HEK293T (cell line): ENCODE measurements at regions not wholly inside any gene's neighbourhood (a gene's known extent, or its start where the extent isn't known, plus 50 kb on each side); places are given as distances from the start of the nearest gene placed in this dataset.

Source experiments
- CTCF ChIA-PET: fragments of 350-600 bp; formaldehyde crosslinking; extraction: SDS; loops from one replicate; lab custom pipeline; 2021; ENCODE audit warnings: antibody characterized with exemption, inconsistent platforms; lab: Yijun Ruan, JAX
- POLR2A ChIA-PET: fragments of 350-600 bp; formaldehyde crosslinking; extraction: SDS; loops from one replicate; lab custom pipeline; 2020; ENCODE audit warnings: antibody characterized with exemption, inconsistent platforms; lab: Yijun Ruan, JAX
- DNase-seq: peaks from one replicate; pipeline ENCODE4 v3.0.0; 2012; ENCODE audit warnings: mixed read lengths; ENCODE audit errors: extremely low spot score
- ARNT ChIP-seq: fragments of 450-650 bp; IDR thresholded peaks from 2 replicates; pipeline ENCODE4 v1.6.1; 2017; ENCODE audit warnings: mild to moderate bottlenecking
- BHLHE40 ChIP-seq: fragments of 450-650 bp; IDR thresholded peaks from 2 replicates; pipeline ENCODE4 v1.6.1; 2016; ENCODE audit warnings: mild to moderate bottlenecking, moderate library complexity, borderline replicate concordance
- CTBP1 ChIP-seq: fragments of 450-650 bp; IDR thresholded peaks from 2 replicates; pipeline ENCODE4 v1.6.1; 2016; ENCODE audit warnings: borderline replicate concordance
- ELF4 ChIP-seq: fragments of 450-650 bp; IDR thresholded peaks from 2 replicates; pipeline ENCODE4 v1.6.1; 2017; ENCODE audit warnings: antibody characterized with exemption
- FOXA1 ChIP-seq: fragments of 450-650 bp; IDR thresholded peaks from 2 replicates; pipeline ENCODE4 v1.6.1; 2016; ENCODE audit warnings: mild to moderate bottlenecking
- FOXK2 ChIP-seq: fragments of 450-650 bp; IDR thresholded peaks from 2 replicates; pipeline ENCODE4 v1.6.1; 2016; ENCODE audit warnings: mild to moderate bottlenecking
- FOXM1 ChIP-seq: fragments of 450-650 bp; IDR thresholded peaks from 2 replicates; pipeline ENCODE4 v1.6.1; 2017; ENCODE audit warnings: mild to moderate bottlenecking, borderline replicate concordance
- HDGF ChIP-seq: fragments of 450-650 bp; IDR thresholded peaks from 2 replicates; pipeline ENCODE4 v1.6.1; 2017; ENCODE audit warnings: antibody characterized with exemption, borderline replicate concordance
- L3MBTL2 ChIP-seq: fragments of 450-650 bp; conservative IDR thresholded peaks from 2 replicates; pipeline ENCODE4 v1.6.1; 2016; ENCODE audit warnings: mild to moderate bottlenecking
- LEF1 ChIP-seq: fragments of 450-650 bp; IDR thresholded peaks from 2 replicates; pipeline ENCODE4 v1.6.1; 2017; ENCODE audit warnings: mild to moderate bottlenecking, borderline replicate concordance
- NFRKB ChIP-seq: fragments of 450-650 bp; IDR thresholded peaks from 2 replicates; pipeline ENCODE4 v1.6.1; 2016; ENCODE audit warnings: mild to moderate bottlenecking, moderate library complexity
- PKNOX1 ChIP-seq: fragments of 450-650 bp; IDR thresholded peaks from 2 replicates; pipeline ENCODE4 v1.6.1; 2016
- SP1 ChIP-seq: fragments of 450-650 bp; IDR thresholded peaks from 2 replicates; pipeline ENCODE4 v1.6.1; 2017
- SUZ12 ChIP-seq: fragments of 450-650 bp; IDR thresholded peaks from 2 replicates; pipeline ENCODE4 v1.6.1; 2016; ENCODE audit warnings: mild to moderate bottlenecking
- TARDBP ChIP-seq: fragments of 450-650 bp; IDR thresholded peaks from 2 replicates; pipeline ENCODE4 v1.6.1; 2016
- ZNF384 ChIP-seq: fragments of 450-650 bp; IDR thresholded peaks from 2 replicates; pipeline ENCODE4 v1.6.1; 2016

- no peak for DNase-seq
- POLR2A ChIA-PET = no interaction called here
- no peak for TF ChIP-seq LEF1
- no peak for TF ChIP-seq ARNT
- no peak for TF ChIP-seq SUZ12
- no peak for TF ChIP-seq ZNF384
- no peak for TF ChIP-seq HDGF
- no peak for TF ChIP-seq ELF4
- no peak for TF ChIP-seq CTBP1
- no peak for TF ChIP-seq PKNOX1
- no peak for TF ChIP-seq FOXK2
- TF ChIP-seq FOXM1 = no peak
- no peak for TF ChIP-seq L3MBTL2
- TF ChIP-seq NFRKB = no peak
- TF ChIP-seq TARDBP = no peak
- no peak for TF ChIP-seq FOXA1
- no peak for TF ChIP-seq SP1
- TF ChIP-seq BHLHE40 = no peak
- CTCF ChIA-PET = no interaction called here
Measured at GRCh38 chr1:67952071-67952470, 98.4 kb downstream of the DIRAS3 start.

- POLR2A ChIA-PET = no interaction called here
- TF ChIP-seq ELF4 (no peak), HDGF (no peak), ARNT (no peak), TARDBP (no peak), L3MBTL2 (no peak), FOXM1 (no peak), FOXK2 (no peak), ZNF384 (no peak), SP1 (no peak), NFRKB (no peak), SUZ12 (no peak)
- CTCF ChIA-PET = no interaction called here
- no peak for DNase-seq
Measured at GRCh38 chr1:67951014-67951413, 99.4 kb downstream of the DIRAS3 start.

- ChIA-PET POLR2A (no interaction called here), CTCF (no interaction called here)
- no peak for DNase-seq
- TF ChIP-seq ARNT (no peak), ELF4 (no peak), CTBP1 (no peak), L3MBTL2 (no peak), FOXA1 (no peak), SUZ12 (no peak), TARDBP (no peak), SP1 (no peak), NFRKB (no peak), PKNOX1 (no peak), FOXM1 (no peak), ZNF384 (no peak), FOXK2 (no peak), LEF1 (no peak), BHLHE40 (no peak)
Measured at GRCh38 chr1:67948151-67949080, 102.0 kb downstream of the DIRAS3 start.

- TF ChIP-seq LEF1 (no peak), CTBP1 (no peak), L3MBTL2 (no peak), SUZ12 (no peak), FOXK2 (no peak), SP1 (no peak), NFRKB (no peak)
- ChIA-PET POLR2A (no interaction called here), CTCF (no interaction called here)
- DNase-seq = no peak
Measured at GRCh38 chr1:67947114-67947513, 103.3 kb downstream of the DIRAS3 start.

- no peak for TF ChIP-seq FOXK2
- no peak for DNase-seq
- ChIA-PET CTCF (no interaction called here), POLR2A (no interaction called here)
Measured at GRCh38 chr1:67945733-67946374, 104.6 kb downstream of the DIRAS3 start.

GRCh38 chr1:67942274-67942673 lies 108.2 kb downstream of the DIRAS3 start:
- DNase-seq = no peak
- ChIA-PET CTCF (no interaction called here), POLR2A (no interaction called here)
- TF ChIP-seq FOXK2 = no peak
- TF ChIP-seq ARNT = no peak
- no peak for TF ChIP-seq FOXM1

GRCh38 chr1:67941746-67942145 lies 108.5 kb upstream of the GNG12 start:
- POLR2A ChIA-PET = no interaction called here
- TF ChIP-seq HDGF (no peak), FOXM1 (no peak), PKNOX1 (no peak), ARNT (no peak), L3MBTL2 (no peak), SP1 (no peak), TARDBP (no peak), SUZ12 (no peak), ZNF384 (no peak), FOXA1 (no peak), FOXK2 (no peak)
- CTCF ChIA-PET = no interaction called here
- DNase-seq = no peak
